ENCODE measurements at regions not wholly inside any gene's neighbourhood (a gene's known extent, or its start where the extent isn't known, plus 50 kb on each side); places are given as distances from the start of the nearest gene placed in this dataset.

- ATAC-seq: no peak
Measured at GRCh38 chr6:40743690-40744446, 156.7 kb upstream of the LRFN2 start.

- ATAC-seq: no peak
Measured at GRCh38 chr6:40743226-40743625, 156.1 kb upstream of the LRFN2 start.

- no peak for ATAC-seq
Measured at GRCh38 chr6:40740518-40740917, 153.4 kb upstream of the LRFN2 start.

GRCh38 chr6:40738551-40739193 lies 151.5 kb upstream of the LRFN2 start:
- no peak for ATAC-seq

GRCh38 chr6:40735521-40735920 lies 148.4 kb upstream of the LRFN2 start:
- ATAC-seq: no peak

- no peak for ATAC-seq
Measured at GRCh38 chr6:40735121-40735520, 148.0 kb upstream of the LRFN2 start.

GRCh38 chr6:40734607-40735006 lies 147.4 kb upstream of the LRFN2 start:
- no peak for ATAC-seq

GRCh38 chr6:40733770-40734396 lies 146.7 kb upstream of the LRFN2 start:
- ATAC-seq: no peak

- no peak for ATAC-seq
Measured at GRCh38 chr6:40733290-40733689, 146.1 kb upstream of the LRFN2 start.

- no peak for ATAC-seq
Measured at GRCh38 chr6:40732878-40733277, 145.7 kb upstream of the LRFN2 start.

- no peak for ATAC-seq
Measured at GRCh38 chr6:40728643-40729042, 141.5 kb upstream of the LRFN2 start.

GRCh38 chr6:40727271-40727670 lies 140.1 kb upstream of the LRFN2 start:
- ATAC-seq: no peak

- ATAC-seq: no peak
Measured at GRCh38 chr6:40726853-40727252, 139.7 kb upstream of the LRFN2 start.

GRCh38 chr6:40725390-40725789 lies 138.2 kb upstream of the LRFN2 start:
- no peak for ATAC-seq

- ATAC-seq: no peak
Measured at GRCh38 chr6:40724886-40725285, 137.7 kb upstream of the LRFN2 start.

- ATAC-seq: no peak
Measured at GRCh38 chr6:40723967-40724366, 136.8 kb upstream of the LRFN2 start.

GRCh38 chr6:40722553-40723258 lies 135.5 kb upstream of the LRFN2 start:
- no peak for ATAC-seq

GRCh38 chr6:40722091-40722490 lies 134.9 kb upstream of the LRFN2 start:
- ATAC-seq: no peak

- no peak for ATAC-seq
Measured at GRCh38 chr6:40721271-40721952, 134.2 kb upstream of the LRFN2 start.

GRCh38 chr6:40720375-40720748 lies 133.2 kb upstream of the LRFN2 start:
- no peak for ATAC-seq

GRCh38 chr6:40719671-40720374 lies 132.7 kb upstream of the LRFN2 start:
- ATAC-seq: no peak

- ATAC-seq: no peak
Measured at GRCh38 chr6:40718401-40718800, 131.2 kb upstream of the LRFN2 start.
